Activated T-cell treated with anti-CD3 and anti-CD28 coated beads, Interleukin-2, amount 50 U/mL, for 72 hours (primary cell): ENCODE measurements at regions not wholly inside any gene's neighbourhood (a gene's known extent, or its start where the extent isn't known, plus 50 kb on each side); places are given as distances from the start of the nearest gene placed in this dataset.
"Not testable (repeated sequence)": the region's sequence is repeated elsewhere in the genome, so short reads cannot be mapped to it uniquely, and the experiment has no call there.

Experiments used
- ATAC-seq, 2 donors: fragments of 150-1000 bp; cut with Tn5 transposase; replicated peaks in 1 of 2; 2 replicates each; pipeline ENCODE4 v1.10.0; 2021; ENCODE audit warnings: moderate library complexity in 2 of 2, mild to moderate bottlenecking in 1 of 2
- DNase-seq, 2 donors: peaks; one replicate each; pipeline ENCODE4 v3.0.0; 2021 to 2022; ENCODE audit warnings: mixed read lengths in 1 of 2
- H3K27ac Mint-ChIP-seq: one replicate; pipeline ENCODE4 v1.8.0; 2022; ENCODE audit warnings: mild to moderate bottlenecking, moderate library complexity, mixed read lengths
- H3K27me3 Mint-ChIP-seq: one replicate; pipeline ENCODE4 v1.8.0; 2022; ENCODE audit warnings: low read depth, mixed read lengths
- H3K36me3 Mint-ChIP-seq, 2 donors: one replicate each; pipeline ENCODE4 v1.8.0; 2022; ENCODE audit warnings: mixed read lengths in 2 of 2, mild to moderate bottlenecking in 1 of 2; ENCODE audit not compliant: insufficient read depth in 2 of 2
- H3K4me1 Mint-ChIP-seq: one replicate; pipeline ENCODE4 v1.8.0; 2022; ENCODE audit warnings: low read depth, mixed read lengths
- H3K4me3 Mint-ChIP-seq, 2 donors: one replicate each; pipeline ENCODE4 v1.8.0; 2022; ENCODE audit warnings: mild to moderate bottlenecking in 2 of 2, mixed read lengths in 2 of 2, moderate library complexity in 2 of 2
- H3K9me3 Mint-ChIP-seq, 2 donors: one replicate each; pipeline ENCODE4 v1.8.0; 2022; ENCODE audit warnings: mixed read lengths in 2 of 2

GRCh38 chr7:4556868-4557793 is 125.0 kb upstream of the FOXK1 start:
- DNase-seq (no peak), ATAC-seq (no peak)
- H3K9me3 Mint-ChIP-seq, result peaks cover 7 to 15% of the 10 kb centered on the region in 2 donors
- H3K4me3 Mint-ChIP-seq, result no peak overlapping the region
- peaks cover 43% of the 10 kb centered on the region for H3K27me3 Mint-ChIP-seq
- H3K4me1 Mint-ChIP-seq, result no peaks in the 10 kb centered on the region
- no peak overlapping the region for H3K27ac Mint-ChIP-seq
- peaks cover 3 to 4% of the 10 kb centered on the region in 2 donors for H3K36me3 Mint-ChIP-seq

- peaks cover 0 to 1% of the 10 kb centered on the region in 2 donors for H3K36me3 Mint-ChIP-seq
- no peak overlapping the region for H3K4me3 Mint-ChIP-seq
- no peak overlapping the region for H3K27ac Mint-ChIP-seq
- ATAC-seq (no peak), DNase-seq (no peak)
- H3K4me1 Mint-ChIP-seq, result no peaks in the 10 kb centered on the region
- H3K9me3 Mint-ChIP-seq, result no peaks in the 10 kb centered on the region
- peaks cover 37% of the 10 kb centered on the region for H3K27me3 Mint-ChIP-seq
Observed at GRCh38 chr7:4561795-4562194, 120.3 kb upstream of the FOXK1 start.

GRCh38 chr7:4566714-4567113 is 115.4 kb upstream of the FOXK1 start:
- Mint-ChIP-seq H3K4me1 (no peaks in the 10 kb centered on the region), H3K36me3 (peaks cover 0 to 1% of the 10 kb centered on the region in 2 donors), H3K9me3 (no peaks in the 10 kb centered on the region), H3K4me3 (no peak overlapping the region), H3K27me3 (peaks cover 11% of the 10 kb centered on the region), H3K27ac (no peak overlapping the region)
- DNase-seq (no peak), ATAC-seq (no peak)

DNA sequence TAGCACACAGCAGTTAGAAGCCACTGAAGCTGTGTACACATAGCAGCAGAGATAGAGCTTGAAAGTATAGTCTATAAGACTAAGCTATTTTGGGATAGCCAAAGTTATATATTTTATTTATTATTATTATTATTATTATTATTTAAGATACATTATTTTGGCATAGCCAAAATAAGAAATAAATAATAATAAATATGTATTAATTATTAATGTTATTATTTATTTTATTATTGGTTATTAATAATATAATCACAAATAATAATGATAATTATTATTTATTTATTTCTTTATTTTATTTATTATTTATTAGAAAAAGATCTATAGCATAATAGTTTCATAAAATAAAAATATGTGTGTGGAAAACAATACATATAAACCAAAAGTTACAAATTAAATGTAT is 107.2 kb upstream of the FOXK1 start:
- no peak for DNase-seq
- Mint-ChIP-seq H3K36me3 (peaks cover 2% of the 10 kb centered on the region in 2 donors), H3K27ac (no peak overlapping the region), H3K27me3 (no peaks in the 10 kb centered on the region), H3K4me3 (no peak overlapping the region), H3K4me1 (no peaks in the 10 kb centered on the region), H3K9me3 (peaks cover 2 to 4% of the 10 kb centered on the region in 2 donors)
- no peak for ATAC-seq

GRCh38 chr7:4575254-4575653 is 106.8 kb upstream of the FOXK1 start:
- no peak for DNase-seq
- H3K27me3 Mint-ChIP-seq, result no peaks in the 10 kb centered on the region

GRCh38 chr7:4602905-4603842 is 78.9 kb upstream of the FOXK1 start:
- Mint-ChIP-seq H3K27me3 (no peaks in the 10 kb centered on the region), H3K4me3 (no peak overlapping the region), H3K36me3 (no peaks in the 10 kb centered on the region), H3K4me1 (no peaks in the 10 kb centered on the region), H3K27ac (no peak overlapping the region), H3K9me3 (no peaks in the 10 kb centered on the region)
- ATAC-seq, result no peak
- no peak for DNase-seq

More at GRCh38 chr7:4575254-4575653, 106.8 kb upstream of the FOXK1 start:
- Mint-ChIP-seq H3K36me3 (peaks cover 2% of the 10 kb centered on the region in 2 donors), H3K4me3 (no peak overlapping the region), H3K27ac (no peak overlapping the region), H3K9me3 (peaks cover 2 to 4% of the 10 kb centered on the region in 2 donors), H3K4me1 (no peaks in the 10 kb centered on the region)
- no peak for ATAC-seq

- no peaks in the 10 kb centered on the region for H3K36me3 Mint-ChIP-seq
- H3K4me3 Mint-ChIP-seq, result no peak overlapping the region
- H3K27ac Mint-ChIP-seq, result no peak overlapping the region
- no peaks in the 10 kb centered on the region for H3K27me3 Mint-ChIP-seq
- H3K4me1 Mint-ChIP-seq, result no peaks in the 10 kb centered on the region
- ATAC-seq (no peak), DNase-seq (no peak)
- H3K9me3 Mint-ChIP-seq, result no peaks in the 10 kb centered on the region
Observed at GRCh38 chr7:4603843-4604231, 78.3 kb upstream of the FOXK1 start.

DNA sequence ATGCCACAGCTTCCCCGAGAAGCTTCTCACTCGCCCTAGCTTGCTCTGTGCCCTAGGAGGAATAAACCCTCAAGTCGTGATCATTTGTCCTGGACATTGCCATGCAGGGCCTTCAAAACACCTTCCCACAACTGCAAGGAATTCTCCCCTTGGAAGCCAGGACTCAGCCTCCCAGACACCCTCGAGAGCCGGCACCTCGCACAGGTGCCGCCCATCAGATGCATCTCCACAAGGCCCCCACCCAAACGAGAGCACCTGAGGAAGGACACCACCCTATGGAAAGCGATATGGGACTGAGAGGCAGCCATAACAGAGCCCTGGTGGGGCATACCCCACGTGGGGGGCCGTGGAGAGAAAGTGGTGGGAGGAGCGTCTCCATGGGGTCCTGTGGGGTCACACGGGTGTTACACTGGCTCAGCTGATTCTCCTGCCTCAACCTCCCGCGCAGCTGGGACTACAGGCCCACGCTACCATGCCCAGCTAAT is 77.6 kb upstream of the FOXK1 start:
- Mint-ChIP-seq H3K4me3 (no peak overlapping the region), H3K36me3 (no peaks in the 10 kb centered on the region)

DNA sequence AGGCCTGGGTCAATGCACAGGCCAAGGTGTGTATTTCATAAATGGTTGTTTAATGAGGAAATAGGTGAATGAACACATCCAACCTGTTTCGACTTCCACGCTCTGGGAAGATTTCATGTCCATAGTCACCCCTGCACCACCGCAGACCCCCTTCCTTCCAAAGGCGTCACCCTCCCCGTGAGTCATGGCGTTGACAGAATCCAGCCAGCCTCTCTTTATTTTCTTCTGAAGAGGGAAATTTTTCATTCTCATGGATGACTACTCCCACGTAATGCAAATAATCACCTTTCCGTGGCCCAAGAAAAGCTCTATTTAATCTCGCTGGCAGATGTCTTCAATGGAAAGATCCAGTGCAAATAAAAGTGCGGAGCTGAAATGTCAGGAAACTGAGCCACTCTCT is 75.3 kb upstream of the FOXK1 start:
- no peak for ATAC-seq
- Mint-ChIP-seq H3K9me3 (no peaks in the 10 kb centered on the region), H3K36me3 (no peaks in the 10 kb centered on the region)

More for the DNA sequence above, 77.6 kb upstream of the FOXK1 start:
- no peak overlapping the region for H3K27ac Mint-ChIP-seq
- no peaks in the 10 kb centered on the region for H3K27me3 Mint-ChIP-seq
- H3K4me1 Mint-ChIP-seq, result no peaks in the 10 kb centered on the region
- no peaks in the 10 kb centered on the region for H3K9me3 Mint-ChIP-seq
- ATAC-seq (no peak), DNase-seq (no peak)

GRCh38 chr7:4607311-4607729 is 74.8 kb upstream of the FOXK1 start:
- no peaks in the 10 kb centered on the region for H3K27me3 Mint-ChIP-seq
- H3K9me3 Mint-ChIP-seq, result no peaks in the 10 kb centered on the region
- no peak overlapping the region for H3K4me3 Mint-ChIP-seq
- H3K4me1 Mint-ChIP-seq, result no peaks in the 10 kb centered on the region
- H3K27ac Mint-ChIP-seq, result no peak overlapping the region
- DNase-seq (no peak), ATAC-seq (no peak)
- H3K36me3 Mint-ChIP-seq, result no peaks in the 10 kb centered on the region

More for the DNA sequence above, 75.3 kb upstream of the FOXK1 start:
- no peak overlapping the region for H3K4me3 Mint-ChIP-seq
- H3K27ac Mint-ChIP-seq, result no peak overlapping the region
- H3K4me1 Mint-ChIP-seq, result no peaks in the 10 kb centered on the region
- no peaks in the 10 kb centered on the region for H3K27me3 Mint-ChIP-seq
- no peak for DNase-seq

DNA sequence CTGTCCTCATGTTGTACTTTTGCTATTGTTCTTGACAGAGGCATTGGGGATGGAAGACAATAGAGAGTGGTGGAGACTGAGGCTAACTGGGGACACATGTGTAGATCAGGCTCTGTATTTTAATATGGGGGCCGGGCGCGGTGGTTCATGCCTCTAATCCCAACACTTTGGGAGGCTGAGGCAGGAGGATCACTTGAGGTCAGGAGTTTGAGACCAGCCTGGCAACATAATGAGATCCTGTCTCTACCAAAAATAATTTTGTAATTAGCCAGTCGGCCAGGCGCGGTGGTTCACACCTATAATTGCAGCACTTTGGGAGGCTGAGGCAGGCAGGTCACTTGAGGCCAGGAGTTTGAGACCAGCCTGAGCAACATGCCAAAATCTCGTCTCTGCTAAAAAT is 72.5 kb upstream of the FOXK1 start:
- not testable (repeated sequence) for H3K27ac Mint-ChIP-seq, H3K27me3 Mint-ChIP-seq, DNase-seq, ATAC-seq, H3K9me3 Mint-ChIP-seq, H3K4me3 Mint-ChIP-seq, H3K36me3 Mint-ChIP-seq
- H3K4me1 Mint-ChIP-seq, result peaks cover 13% of the 10 kb centered on the region

DNA sequence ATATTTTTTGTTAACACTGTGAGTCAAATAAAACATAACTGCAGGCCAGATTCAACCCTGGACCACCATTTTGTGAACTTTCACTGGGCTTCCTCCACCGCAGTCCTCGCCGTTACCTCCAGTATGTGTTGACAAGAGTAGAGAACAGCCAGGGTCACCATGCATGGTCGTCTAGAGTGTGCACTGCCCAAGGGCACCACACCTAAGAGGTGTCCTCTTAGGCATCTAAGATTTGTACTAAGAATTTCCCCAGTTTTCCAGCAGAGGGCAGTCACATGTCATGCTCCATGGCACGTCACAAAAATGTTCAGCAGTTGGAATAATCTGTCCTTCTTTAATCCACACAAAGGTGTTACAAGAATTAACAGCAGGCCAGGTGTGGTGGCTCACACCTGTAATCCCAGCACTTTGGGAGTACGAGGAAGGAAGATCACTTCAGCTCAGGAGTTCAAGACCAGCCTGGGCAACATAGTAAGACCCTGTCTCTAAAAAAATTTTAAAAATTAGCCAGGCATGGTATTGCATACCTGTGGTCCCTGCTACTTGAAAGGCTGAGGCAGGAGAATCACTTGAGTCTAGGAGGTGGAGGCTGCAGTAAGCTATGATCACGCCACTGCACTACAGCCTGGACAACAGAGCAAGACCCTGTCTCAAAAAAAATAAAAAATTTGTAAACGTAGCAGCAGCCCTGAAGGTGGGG is 71.2 kb upstream of the FOXK1 start:
- ATAC-seq, result peak; percentile 74
- peaks cover 13% of the 10 kb centered on the region for H3K4me1 Mint-ChIP-seq
- H3K27ac Mint-ChIP-seq, result no peak overlapping the region
- no peaks in the 10 kb centered on the region for H3K9me3 Mint-ChIP-seq
- peak; percentile 47 to 60 for DNase-seq
- no peaks in the 10 kb centered on the region for H3K36me3 Mint-ChIP-seq
- H3K4me3 Mint-ChIP-seq, result no peak overlapping the region
- no peaks in the 10 kb centered on the region for H3K27me3 Mint-ChIP-seq
